Mesenchymal stem cell (in vitro differentiated cells and primary cell): ENCODE measurements at regions not wholly inside any gene's neighbourhood (a gene's known extent, or its start where the extent isn't known, plus 50 kb on each side); places are given as distances from the start of the nearest gene placed in this dataset.

ENCODE experiments used
- DNase-seq: peaks from one replicate; pipeline ENCODE4 v3.0.0-alpha.2; 2013
- H2AFZ ChIP-seq: one replicate; pipeline ENCODE4 v1.6.1; 2013; ENCODE audit warnings: low read depth, mild to moderate bottlenecking, control low read depth, inconsistent platforms, low read length, moderate library complexity
- H2AK5ac ChIP-seq: 2 replicates; pipeline ENCODE4 v1.6.1; 2013; ENCODE audit warnings: low read length, moderate library complexity, mild to moderate bottlenecking, inconsistent platforms; ENCODE audit not compliant: severe bottlenecking
- H2BK120ac ChIP-seq: one replicate; pipeline ENCODE4 v1.6.1; 2013; ENCODE audit warnings: low read depth, mild to moderate bottlenecking, inconsistent platforms, low read length, moderate library complexity
- H2BK12ac ChIP-seq, 2 experiments: one replicate each; pipeline ENCODE4 v1.6.1; 2013; ENCODE audit warnings: inconsistent platforms in 2 of 2, low read length in 2 of 2, mild to moderate bottlenecking in 2 of 2, moderate library complexity in 2 of 2, control low read depth in 1 of 2
- H2BK15ac ChIP-seq: one replicate; pipeline ENCODE4 v1.6.1; 2013; ENCODE audit warnings: mild to moderate bottlenecking, low read depth, inconsistent platforms; ENCODE audit not compliant: poor library complexity, severe bottlenecking
- H2BK5ac ChIP-seq: 2 replicates; pipeline ENCODE4 v1.6.1; 2013; ENCODE audit warnings: low read depth, mild to moderate bottlenecking, low read length, control low read depth, inconsistent platforms; ENCODE audit not compliant: poor library complexity, severe bottlenecking
- H3K14ac ChIP-seq, 2 experiments: one replicate each; pipeline ENCODE4 v1.6.1; 2013; ENCODE audit warnings: inconsistent platforms in 2 of 2, low read length in 2 of 2, control low read depth in 1 of 2, mild to moderate bottlenecking in 1 of 2, moderate library complexity in 1 of 2
- H3K18ac ChIP-seq, 2 experiments: one replicate each; pipeline ENCODE4 v1.6.1; 2013; ENCODE audit warnings: inconsistent platforms in 2 of 2, low read length in 2 of 2, control low read depth in 1 of 2, low read depth in 1 of 2, mild to moderate bottlenecking in 1 of 2
- H3K23ac ChIP-seq, 2 experiments: one replicate each; pipeline ENCODE4 v1.6.1; 2013; ENCODE audit warnings: inconsistent platforms in 2 of 2, low read length in 2 of 2, mild to moderate bottlenecking in 2 of 2, moderate library complexity in 2 of 2, control low read depth in 1 of 2
- H3K27ac ChIP-seq: 2 replicates; pipeline ENCODE4 v1.5.1; 2013; ENCODE audit warnings: mild to moderate bottlenecking, moderate library complexity, low read length, control low read depth, inconsistent platforms; ENCODE audit not compliant: poor library complexity, severe bottlenecking
- H3K27me3 ChIP-seq, 2 experiments: 2 replicates each; pipeline versions ENCODE4 v1.6.1 to v1.7.0; 2013; ENCODE audit warnings: low read length in 2 of 2, mild to moderate bottlenecking in 2 of 2, moderate library complexity in 2 of 2, control low read depth in 1 of 2, inconsistent platforms in 1 of 2; ENCODE audit not compliant: control insufficient read depth in 1 of 2, insufficient read depth in 1 of 2
- H3K36me3 ChIP-seq, 2 experiments: 2 replicates each; pipeline versions ENCODE4 v1.6.1 to v1.7.0; 2013; ENCODE audit warnings: low read length in 2 of 2, control low read depth in 1 of 2, inconsistent platforms in 1 of 2, low read depth in 1 of 2, mild to moderate bottlenecking in 1 of 2; ENCODE audit not compliant: insufficient read depth in 2 of 2, control insufficient read depth in 1 of 2
- H3K4ac ChIP-seq, 2 experiments: one replicate each; pipeline ENCODE4 v1.6.1; 2013; ENCODE audit warnings: inconsistent platforms in 2 of 2, low read length in 2 of 2, mild to moderate bottlenecking in 2 of 2, moderate library complexity in 2 of 2, control low read depth in 1 of 2, low read depth in 1 of 2
- H3K4me1 ChIP-seq: 2 replicates; pipeline ENCODE4 v1.6.1; 2013; ENCODE audit warnings: low read depth, low read length, control low read depth; ENCODE audit not compliant: control insufficient read depth, insufficient read depth
- H3K4me2 ChIP-seq: 2 replicates; pipeline ENCODE4 v1.6.1; 2013; ENCODE audit warnings: low read length, mild to moderate bottlenecking, inconsistent platforms; ENCODE audit not compliant: poor library complexity, severe bottlenecking
- H3K4me3 ChIP-seq, 2 experiments: 2 replicates each; pipeline versions ENCODE4 v1.5.1 to v1.7.0; 2013; ENCODE audit warnings: low read length in 2 of 2, mild to moderate bottlenecking in 2 of 2, control low read depth in 1 of 2, low read depth in 1 of 2; ENCODE audit not compliant: insufficient read depth in 1 of 2
- H3K79me1 ChIP-seq: replicated peaks from 2 replicates; pipeline ENCODE4 v1.6.1; 2013; ENCODE audit warnings: mild to moderate bottlenecking, control low read depth, low read length, inconsistent platforms; ENCODE audit not compliant: poor library complexity, severe bottlenecking
- H3K9ac ChIP-seq: 2 replicates; pipeline ENCODE4 v1.7.0; 2013; ENCODE audit warnings: mild to moderate bottlenecking, low read length, moderate library complexity
- H3K9me3 ChIP-seq: 2 replicates; pipeline ENCODE4 v1.7.0; 2013; ENCODE audit warnings: mild to moderate bottlenecking, low read length; ENCODE audit not compliant: control insufficient read depth
- H4K8ac ChIP-seq: one replicate; pipeline ENCODE4 v1.6.1; 2013; ENCODE audit warnings: inconsistent platforms, mild to moderate bottlenecking, low read length, moderate library complexity
- H4K91ac ChIP-seq: one replicate; pipeline ENCODE4 v1.6.1; 2013; ENCODE audit warnings: mild to moderate bottlenecking, low read length, inconsistent platforms
- WGBS: methylation state at CpG from one replicate; pipeline ENCODE4 v1.1.7; 2013; ENCODE audit warnings: mixed read lengths; 5-methylcytosine and 5-hydroxymethylcytosine counted together

- H4K8ac ChIP-seq = no peak overlapping the region
Observed at GRCh38 chr20:60172346-60172984, 214.2 kb downstream of the CDH26 start.

GRCh38 chr20:60177080-60177479, 218.9 kb downstream of the CDH26 start:
- no peaks in the 10 kb centered on the region for H3K79me1 ChIP-seq
- H2BK5ac ChIP-seq = no peak overlapping the region
- WGBS = 57% methylated on average over 5 of the region's 5 CpGs
- H4K91ac ChIP-seq = no peak overlapping the region
- H3K4me1 ChIP-seq = no peaks in the 10 kb centered on the region
- H3K14ac ChIP-seq = no peak overlapping the region
- no peak overlapping the region for H4K8ac ChIP-seq
- no peak overlapping the region for H3K4me3 ChIP-seq
- no peak overlapping the region for H3K23ac ChIP-seq
- H3K4me2 ChIP-seq = no peak overlapping the region
- DNase-seq = no peak
- no peaks in the 10 kb centered on the region for H3K36me3 ChIP-seq
- no peak overlapping the region for H2AK5ac ChIP-seq
- no peak overlapping the region for H2BK12ac ChIP-seq
- no peak overlapping the region for H3K27ac ChIP-seq
- H2BK120ac ChIP-seq = no peak overlapping the region
- H2AFZ ChIP-seq = no peak overlapping the region
- no peak overlapping the region for H3K9ac ChIP-seq
- no peak overlapping the region for H3K18ac ChIP-seq
- no peaks in the 10 kb centered on the region for H3K9me3 ChIP-seq
- peaks cover 0 to 7% of the 10 kb centered on the region in 2 experiments for H3K27me3 ChIP-seq
- no peak overlapping the region for H3K4ac ChIP-seq
- H2BK15ac ChIP-seq = no peak overlapping the region

More at GRCh38 chr20:60172346-60172984, 214.2 kb downstream of the CDH26 start:
- H2BK120ac ChIP-seq = no peak overlapping the region
- H2BK15ac ChIP-seq = no peak overlapping the region
- no peak overlapping the region for H3K4me2 ChIP-seq
- H4K91ac ChIP-seq = no peak overlapping the region
- H3K14ac ChIP-seq = no peak overlapping the region
- no peak overlapping the region for H2AK5ac ChIP-seq
- WGBS = 78% methylated on average over 7 of the region's 8 CpGs
- no peak overlapping the region for H3K4me3 ChIP-seq
- H3K27ac ChIP-seq = no peak overlapping the region
- no peak overlapping the region for H2AFZ ChIP-seq
- DNase-seq = no peak
- H3K36me3 ChIP-seq = no peaks in the 10 kb centered on the region
- H3K4ac ChIP-seq = no peak overlapping the region
- H2BK12ac ChIP-seq = no peak overlapping the region
- H3K9ac ChIP-seq = no peak overlapping the region
- no peak overlapping the region for H3K23ac ChIP-seq
- no peaks in the 10 kb centered on the region for H3K9me3 ChIP-seq
- H3K4me1 ChIP-seq = no peaks in the 10 kb centered on the region
- peaks cover 0 to under 1% of the 10 kb centered on the region in 2 experiments for H3K27me3 ChIP-seq
- no peaks in the 10 kb centered on the region for H3K79me1 ChIP-seq
- H3K18ac ChIP-seq = no peak overlapping the region
- H2BK5ac ChIP-seq = no peak overlapping the region

- no peak overlapping the region for H2BK120ac ChIP-seq
- WGBS = 64% methylated on average over 3 of the region's 5 CpGs
- no peak overlapping the region for H3K14ac ChIP-seq
Observed at GRCh38 chr20:60180986-60181385, 222.8 kb downstream of the CDH26 start.

DNA sequence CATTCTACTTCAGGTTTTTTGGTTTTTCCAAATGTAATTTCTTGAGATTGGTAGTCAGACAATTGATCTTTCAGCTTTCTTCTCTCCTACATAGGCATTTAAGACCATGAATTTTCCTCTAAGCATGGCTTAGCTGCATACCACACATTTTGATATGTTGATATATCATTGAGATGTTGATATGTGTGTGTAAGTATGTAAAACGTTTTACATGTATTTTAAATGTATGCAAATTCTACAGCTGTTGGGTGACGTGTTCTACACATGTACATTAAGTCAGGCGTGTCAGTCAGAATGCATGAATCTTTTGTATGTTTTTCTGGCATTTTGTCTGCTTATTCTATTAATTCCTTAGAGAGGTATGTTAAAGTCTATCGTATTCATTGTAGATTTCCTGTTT, 228.2 kb downstream of the CDH26 start:
- no peak overlapping the region for H2BK120ac ChIP-seq
- H3K18ac ChIP-seq = no peak overlapping the region
- H2BK15ac ChIP-seq = no peak overlapping the region
- H3K4me1 ChIP-seq = no peaks in the 10 kb centered on the region
- no peaks in the 10 kb centered on the region for H3K79me1 ChIP-seq
- H3K9me3 ChIP-seq = peaks cover 4% of the 10 kb centered on the region
- no peak overlapping the region for H2BK12ac ChIP-seq
- H3K4me3 ChIP-seq = no peak overlapping the region
- no peak overlapping the region for H2AFZ ChIP-seq
- no peak overlapping the region for H3K9ac ChIP-seq
- H3K36me3 ChIP-seq = no peaks in the 10 kb centered on the region
- H3K4ac ChIP-seq = no peak overlapping the region
- DNase-seq = no peak
- H3K23ac ChIP-seq = no peak overlapping the region
- H3K14ac ChIP-seq = no peak overlapping the region
- no peak overlapping the region for H4K91ac ChIP-seq
- no peak overlapping the region for H2AK5ac ChIP-seq
- no peak overlapping the region for H3K4me2 ChIP-seq
- H3K27me3 ChIP-seq = peaks cover 0 to 6% of the 10 kb centered on the region in 2 experiments
- no peak overlapping the region for H3K27ac ChIP-seq
- WGBS = 63% methylated on average over 3 of the region's 4 CpGs
- no peak overlapping the region for H4K8ac ChIP-seq
- H2BK5ac ChIP-seq = no peak overlapping the region

More at GRCh38 chr20:60180986-60181385, 222.8 kb downstream of the CDH26 start:
- Histone ChIP-seq H3K4ac (no peak overlapping the region), H3K4me3 (no peak overlapping the region), H3K9ac (no peak overlapping the region), H3K4me2 (no peak overlapping the region), H4K91ac (no peak overlapping the region), H3K18ac (no peak overlapping the region), H4K8ac (no peak overlapping the region), H2AK5ac (no peak overlapping the region), H2BK5ac (no peak overlapping the region), H2BK15ac (no peak overlapping the region), H2BK12ac (no peak overlapping the region), H3K23ac (no peak overlapping the region), H3K79me1 (no peaks in the 10 kb centered on the region), H2AFZ (no peak overlapping the region), H3K4me1 (no peaks in the 10 kb centered on the region), H3K27ac (no peak overlapping the region), H3K27me3 (peaks cover 0 to 12% of the 10 kb centered on the region in 2 experiments), H3K9me3 (peaks cover 4% of the 10 kb centered on the region), H3K36me3 (no peaks in the 10 kb centered on the region)
- no peak for DNase-seq
